SJCRH30 (cell line): ENCODE measurements at regions not wholly inside any gene's neighbourhood (a gene's known extent, or its start where the extent isn't known, plus 50 kb on each side); places are given as distances from the start of the nearest gene placed in this dataset.
A peak's percentile ranks its signal among the peaks of the same experiment; 100 is the strongest.

Experiments
- DNase-seq, 2 experiments: peaks; one replicate each; pipeline ENCODE4 v3.0.0-alpha.2; 2015 to 2020
- H3K27ac ChIP-seq: fragments of 250-450 bp; sonication (Bioruptor Pico); 2 replicates; pipeline ENCODE4 v1.5.1; 2020; ENCODE audit warnings: mild to moderate bottlenecking, moderate library complexity
- H3K27me3 ChIP-seq: fragments of 250-450 bp; sonication (Bioruptor Pico); 2 replicates; pipeline ENCODE4 v1.5.1; 2020; ENCODE audit warnings: mild to moderate bottlenecking, moderate library complexity
- H3K36me3 ChIP-seq: fragments of 250-450 bp; sonication (Bioruptor Pico); 2 replicates; pipeline ENCODE4 v1.5.1; 2020; ENCODE audit warnings: mild to moderate bottlenecking, moderate library complexity
- H3K4me1 ChIP-seq: fragments of 250-450 bp; sonication (Bioruptor Pico); 2 replicates; pipeline ENCODE4 v1.5.1; 2020; ENCODE audit warnings: mild to moderate bottlenecking, moderate library complexity
- H3K4me3 ChIP-seq: fragments of 250-450 bp; sonication (Bioruptor Pico); 2 replicates; pipeline ENCODE4 v1.5.1; 2020; ENCODE audit warnings: mild to moderate bottlenecking, moderate library complexity
- H3K9me3 ChIP-seq: fragments of 250-450 bp; sonication (Bioruptor Pico); replicated peaks from 2 replicates; pipeline ENCODE4 v1.5.1; 2020; ENCODE audit warnings: mild to moderate bottlenecking, moderate library complexity

- no peak overlapping the region for H3K4me3 ChIP-seq
- peak in 1 of 2 experiments; percentile 20 for DNase-seq
- no peaks in the 10 kb centered on the region for H3K27me3 ChIP-seq
- H3K9me3 ChIP-seq: no peaks in the 10 kb centered on the region
- H3K4me1 ChIP-seq: peaks cover 17% of the 10 kb centered on the region
- H3K27ac ChIP-seq: peak overlapping the region; percentile 25
- H3K36me3 ChIP-seq: no peaks in the 10 kb centered on the region
Observed at GRCh38 chr1:55362558-55362957, 147.4 kb upstream of the USP24 start.

- Histone ChIP-seq H3K27ac (no peak overlapping the region), H3K4me1 (peaks cover 17% of the 10 kb centered on the region), H3K9me3 (no peaks in the 10 kb centered on the region), H3K4me3 (no peak overlapping the region), H3K27me3 (no peaks in the 10 kb centered on the region), H3K36me3 (no peaks in the 10 kb centered on the region)
- DNase-seq: no peak
Observed at GRCh38 chr1:55359611-55360010, 144.4 kb upstream of the USP24 start.

- H3K27me3 ChIP-seq: no peaks in the 10 kb centered on the region
- peaks cover 14% of the 10 kb centered on the region for H3K4me1 ChIP-seq
- H3K36me3 ChIP-seq: no peaks in the 10 kb centered on the region
- no peak for DNase-seq
- no peaks in the 10 kb centered on the region for H3K9me3 ChIP-seq
- no peak overlapping the region for H3K4me3 ChIP-seq
- H3K27ac ChIP-seq: no peak overlapping the region
Observed at GRCh38 chr1:55358581-55358980, 143.4 kb upstream of the USP24 start.

GRCh38 chr1:55355549-55355948 is 140.4 kb upstream of the USP24 start:
- Histone ChIP-seq H3K4me1 (no peaks in the 10 kb centered on the region), H3K36me3 (no peaks in the 10 kb centered on the region), H3K27me3 (no peaks in the 10 kb centered on the region), H3K9me3 (no peaks in the 10 kb centered on the region), H3K4me3 (no peak overlapping the region), H3K27ac (no peak overlapping the region)
- DNase-seq: no peak

- no peak overlapping the region for H3K27ac ChIP-seq
- DNase-seq: no peak
- no peaks in the 10 kb centered on the region for H3K9me3 ChIP-seq
- H3K27me3 ChIP-seq: no peaks in the 10 kb centered on the region
- no peaks in the 10 kb centered on the region for H3K36me3 ChIP-seq
- no peaks in the 10 kb centered on the region for H3K4me1 ChIP-seq
- no peak overlapping the region for H3K4me3 ChIP-seq
Observed at GRCh38 chr1:55353707-55354620, 138.8 kb upstream of the USP24 start.

GRCh38 chr1:55352811-55353180 is 137.6 kb upstream of the USP24 start:
- Histone ChIP-seq H3K9me3 (no peaks in the 10 kb centered on the region), H3K4me1 (no peaks in the 10 kb centered on the region), H3K27ac (no peak overlapping the region), H3K4me3 (no peak overlapping the region), H3K27me3 (no peaks in the 10 kb centered on the region), H3K36me3 (no peaks in the 10 kb centered on the region)
- no peak for DNase-seq

GRCh38 chr1:55352080-55352810 is 137.1 kb upstream of the USP24 start:
- no peaks in the 10 kb centered on the region for H3K4me1 ChIP-seq
- H3K9me3 ChIP-seq: no peaks in the 10 kb centered on the region
- no peak overlapping the region for H3K27ac ChIP-seq
- no peak for DNase-seq
- no peaks in the 10 kb centered on the region for H3K27me3 ChIP-seq
- H3K36me3 ChIP-seq: no peaks in the 10 kb centered on the region
- H3K4me3 ChIP-seq: no peak overlapping the region

- Histone ChIP-seq H3K27me3 (no peaks in the 10 kb centered on the region), H3K4me3 (no peak overlapping the region), H3K4me1 (no peaks in the 10 kb centered on the region), H3K9me3 (no peaks in the 10 kb centered on the region), H3K27ac (no peak overlapping the region), H3K36me3 (no peaks in the 10 kb centered on the region)
- no peak for DNase-seq
Observed at GRCh38 chr1:55348356-55348755, 133.2 kb upstream of the USP24 start.

GRCh38 chr1:55347866-55348265 is 132.7 kb upstream of the USP24 start:
- no peaks in the 10 kb centered on the region for H3K9me3 ChIP-seq
- no peaks in the 10 kb centered on the region for H3K4me1 ChIP-seq
- H3K4me3 ChIP-seq: no peak overlapping the region
- no peak overlapping the region for H3K27ac ChIP-seq
- no peaks in the 10 kb centered on the region for H3K36me3 ChIP-seq
- no peak for DNase-seq
- no peaks in the 10 kb centered on the region for H3K27me3 ChIP-seq

GRCh38 chr1:55347041-55347440 is 131.9 kb upstream of the USP24 start:
- Histone ChIP-seq H3K9me3 (no peaks in the 10 kb centered on the region), H3K27ac (no peak overlapping the region), H3K4me1 (no peaks in the 10 kb centered on the region), H3K4me3 (no peak overlapping the region), H3K27me3 (no peaks in the 10 kb centered on the region), H3K36me3 (no peaks in the 10 kb centered on the region)
- no peak for DNase-seq

- Histone ChIP-seq H3K36me3 (no peaks in the 10 kb centered on the region), H3K9me3 (0 out of 2 replicates have a peak, but pooled peaks cover 3% of the 10 kb centered on the region), H3K4me1 (no peaks in the 10 kb centered on the region), H3K4me3 (no peak overlapping the region), H3K27ac (no peak overlapping the region), H3K27me3 (no peaks in the 10 kb centered on the region)
- DNase-seq: no peak
Observed at GRCh38 chr1:55346586-55346985, 131.4 kb upstream of the USP24 start.

GRCh38 chr1:55339681-55340080 is 124.5 kb upstream of the USP24 start:
- no peak for DNase-seq
- peaks cover 8% of the 10 kb centered on the region; the same call in 1 of the 2 replicates for H3K9me3 ChIP-seq
- H3K4me3 ChIP-seq: no peak overlapping the region
- no peaks in the 10 kb centered on the region for H3K4me1 ChIP-seq
- H3K27ac ChIP-seq: no peak overlapping the region
- no peaks in the 10 kb centered on the region for H3K36me3 ChIP-seq
- H3K27me3 ChIP-seq: peaks cover 13% of the 10 kb centered on the region; the same call in 1 of the 2 replicates

GRCh38 chr1:55338448-55338820 is 123.3 kb upstream of the USP24 start:
- Histone ChIP-seq H3K36me3 (no peaks in the 10 kb centered on the region), H3K4me1 (no peaks in the 10 kb centered on the region), H3K27me3 (peaks cover 13% of the 10 kb centered on the region; the same call in 1 of the 2 replicates), H3K9me3 (peaks cover 8% of the 10 kb centered on the region; the same call in 1 of the 2 replicates), H3K4me3 (no peak overlapping the region), H3K27ac (no peak overlapping the region)
- no peak for DNase-seq

GRCh38 chr1:55337801-55338447 is 122.8 kb upstream of the USP24 start:
- H3K27ac ChIP-seq: no peak overlapping the region
- no peaks in the 10 kb centered on the region for H3K4me1 ChIP-seq
- peaks cover 8% of the 10 kb centered on the region; the same call in 1 of the 2 replicates for H3K9me3 ChIP-seq
- H3K36me3 ChIP-seq: no peaks in the 10 kb centered on the region
- peaks cover 13% of the 10 kb centered on the region; the same call in 1 of the 2 replicates for H3K27me3 ChIP-seq
- H3K4me3 ChIP-seq: no peak overlapping the region
- peak; percentile 40 to 75 for DNase-seq

GRCh38 chr1:55334797-55335196 is 119.6 kb upstream of the USP24 start:
- no peaks in the 10 kb centered on the region for H3K36me3 ChIP-seq
- H3K27me3 ChIP-seq: peaks cover 15% of the 10 kb centered on the region
- H3K4me1 ChIP-seq: no peaks in the 10 kb centered on the region
- H3K9me3 ChIP-seq: peaks cover 1% of the 10 kb centered on the region; the same call in 1 of the 2 replicates
- H3K27ac ChIP-seq: no peak overlapping the region
- H3K4me3 ChIP-seq: no peak overlapping the region
- no peak for DNase-seq
